ENCODE measurements at regions not wholly inside any gene's neighbourhood (a gene's known extent, or its start where the extent isn't known, plus 50 kb on each side); places are given as distances from the start of the nearest gene placed in this dataset.

DNA sequence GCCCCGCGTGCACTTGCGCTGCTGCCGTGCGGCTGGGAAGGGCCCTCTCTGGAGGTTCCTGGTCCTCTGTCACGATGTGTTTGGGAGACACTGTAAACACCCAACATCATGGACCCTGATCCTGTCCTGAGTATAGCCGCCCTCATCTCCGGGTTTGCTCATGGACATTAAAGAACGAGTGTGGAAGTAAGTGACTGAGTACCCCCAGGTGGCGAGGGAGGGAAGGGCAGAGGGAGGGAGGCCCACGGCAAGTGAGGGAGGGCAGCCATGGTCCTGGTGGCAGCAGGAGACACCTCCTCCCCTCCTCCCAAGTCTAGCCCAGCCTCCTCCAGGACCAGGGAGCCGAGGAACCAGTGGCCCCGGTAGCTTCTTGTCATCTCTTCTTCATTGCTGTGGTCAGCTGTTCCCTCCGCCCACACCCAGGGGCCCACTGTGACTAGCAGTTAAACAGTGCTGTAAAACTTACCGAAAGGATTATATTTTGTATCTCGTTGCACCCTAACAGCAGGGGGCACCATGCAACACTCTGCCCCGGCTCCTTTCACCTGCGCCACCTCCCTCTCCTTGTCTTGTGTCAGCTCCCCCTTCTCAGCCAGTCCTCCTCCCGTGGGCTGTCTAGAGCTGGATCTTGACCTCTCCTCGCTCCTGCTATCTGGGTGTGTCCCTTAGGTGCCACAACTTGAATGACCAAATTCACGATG lies 566.5 kb upstream of the B3GAT1 start:
- ChIA-PET POLR2A (no interaction called here), CTCF (no interaction called here)
- no peaks in the 10 kb centered on the region for H3K27me3 ChIP-seq (replicated peaks in 1 of 4; ENCODE audit: control extremely low read depth in 1 of 4, control insufficient read depth in 3 of 4, insufficient read depth in 4 of 4, low read length in 3 of 4)
- no peak for DNase-seq
- no peaks in the 10 kb centered on the region for H3K79me2 ChIP-seq (ENCODE audit: control insufficient read depth, insufficient read depth, low read length)
- H3K9ac ChIP-seq (ENCODE audit: low read length), result no peak overlapping the region
- no peak overlapping the region for H3K27ac ChIP-seq (ENCODE audit: low read length in 2 of 2)
- no peak for ATAC-seq (ENCODE audit: low read depth)
- 84% methylated on average over 17 of the region's 21 CpGs for WGBS (ENCODE audit: insufficient coverage)
- Mint-ChIP-seq H3K4me1 (no peaks in the 10 kb centered on the region), H3K4me3 (no peak overlapping the region), H3K27me3 (no peaks in the 10 kb centered on the region), H3K27ac (no peak overlapping the region), H3K9me3 (ENCODE audit: insufficient read depth) (peaks cover 2% of the 10 kb centered on the region)
- no peak for TF ChIP-seq EZH2 (IDR thresholded peaks at IDR 0.05; ENCODE audit: borderline replicate concordance, insufficient read depth, low read depth, low read length, poor library complexity, severe bottlenecking)
- TF ChIP-seq, protein P1, sequence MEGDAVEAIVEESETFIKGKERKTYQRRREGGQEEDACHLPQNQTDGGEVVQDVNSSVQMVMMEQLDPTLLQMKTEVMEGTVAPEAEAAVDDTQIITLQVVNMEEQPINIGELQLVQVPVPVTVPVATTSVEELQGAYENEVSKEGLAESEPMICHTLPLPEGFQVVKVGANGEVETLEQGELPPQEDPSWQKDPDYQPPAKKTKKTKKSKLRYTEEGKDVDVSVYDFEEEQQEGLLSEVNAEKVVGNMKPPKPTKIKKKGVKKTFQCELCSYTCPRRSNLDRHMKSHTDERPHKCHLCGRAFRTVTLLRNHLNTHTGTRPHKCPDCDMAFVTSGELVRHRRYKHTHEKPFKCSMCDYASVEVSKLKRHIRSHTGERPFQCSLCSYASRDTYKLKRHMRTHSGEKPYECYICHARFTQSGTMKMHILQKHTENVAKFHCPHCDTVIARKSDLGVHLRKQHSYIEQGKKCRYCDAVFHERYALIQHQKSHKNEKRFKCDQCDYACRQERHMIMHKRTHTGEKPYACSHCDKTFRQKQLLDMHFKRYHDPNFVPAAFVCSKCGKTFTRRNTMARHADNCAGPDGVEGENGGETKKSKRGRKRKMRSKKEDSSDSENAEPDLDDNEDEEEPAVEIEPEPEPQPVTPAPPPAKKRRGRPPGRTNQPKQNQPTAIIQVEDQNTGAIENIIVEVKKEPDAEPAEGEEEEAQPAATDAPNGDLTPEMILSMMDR (IDR thresholded peaks at IDR 0.05), result no peak
- peaks cover 0 to 8% (median 0%) of the 10 kb centered on the region in 3 donors for H3K9me3 ChIP-seq (ENCODE audit: control extremely low read depth in 1 of 3, control insufficient read depth in 2 of 3, insufficient read depth in 1 of 3, low read length in 2 of 3)
- H3K4me1 ChIP-seq (ENCODE audit: control insufficient read depth in 2 of 2, insufficient read depth in 2 of 2, low read length in 2 of 2), result no peaks in the 10 kb centered on the region
- no peaks in the 10 kb centered on the region for H4K20me1 ChIP-seq (ENCODE audit: control insufficient read depth, insufficient read depth, low read length, poor library complexity, severe bottlenecking)
- H3K4me3 ChIP-seq (ENCODE audit: control extremely low read depth in 1 of 5, extremely low read depth in 1 of 5, insufficient read depth in 1 of 5, low read depth in 2 of 5, low read length in 4 of 5), result no peak overlapping the region
- no peak overlapping the region for H3K4me2 ChIP-seq (replicated peaks; ENCODE audit: low read depth, low read length, poor library complexity, severe bottlenecking)
- no peaks in the 10 kb centered on the region for H3K36me3 ChIP-seq (replicated peaks in 1 of 2; ENCODE audit: control extremely low read depth in 1 of 2, control insufficient read depth in 1 of 2, extremely low read depth in 1 of 2, insufficient read depth in 2 of 2, low read length in 1 of 2)
- no peak overlapping the region for H2AFZ ChIP-seq (ENCODE audit: insufficient read depth, low read depth, low read length, poor library complexity, severe bottlenecking)
- intact Hi-C loops (cut with micrococcal nuclease), result no loop called here

DNA sequence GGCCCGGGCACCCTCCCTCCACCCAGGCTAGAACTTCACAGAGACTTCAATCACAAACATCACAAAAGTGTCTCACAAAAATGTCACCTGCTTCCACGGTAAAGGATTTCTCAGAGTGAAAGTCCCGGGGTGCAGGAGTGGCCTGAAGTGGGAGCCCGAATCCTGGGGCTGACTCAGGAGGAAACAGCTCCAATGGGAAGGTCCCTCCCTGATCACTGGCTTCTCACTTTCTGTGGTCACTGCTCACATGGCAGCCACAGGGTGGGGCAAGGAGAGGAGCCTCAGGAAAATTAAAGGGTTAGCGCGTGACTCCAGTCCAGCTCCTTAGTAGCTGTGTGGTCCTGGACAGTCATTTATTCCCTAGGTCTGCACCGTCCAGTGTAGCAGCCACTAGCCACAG lies 564.5 kb upstream of the B3GAT1 start:
- no peak overlapping the region for H3K27ac ChIP-seq (ENCODE audit: low read length in 2 of 2)
- H3K9ac ChIP-seq (ENCODE audit: low read length), result no peak overlapping the region
- no peak overlapping the region for H2AFZ ChIP-seq (ENCODE audit: insufficient read depth, low read depth, low read length, poor library complexity, severe bottlenecking)
- intact Hi-C loops (cut with micrococcal nuclease), result no loop called here
- Mint-ChIP-seq H3K27ac (no peak overlapping the region), H3K9me3 (ENCODE audit: insufficient read depth) (peaks cover 2% of the 10 kb centered on the region), H3K4me3 (no peak overlapping the region), H3K4me1 (no peaks in the 10 kb centered on the region), H3K27me3 (no peaks in the 10 kb centered on the region)
- DNase-seq (no peak), ATAC-seq (ENCODE audit: low read depth) (no peak)
- H3K4me2 ChIP-seq (replicated peaks; ENCODE audit: low read depth, low read length, poor library complexity, severe bottlenecking), result no peak overlapping the region
- no peak for TF ChIP-seq EZH2 (IDR thresholded peaks at IDR 0.05; ENCODE audit: borderline replicate concordance, insufficient read depth, low read depth, low read length, poor library complexity, severe bottlenecking)
- TF ChIP-seq, protein P1 (IDR thresholded peaks at IDR 0.05), result no peak
- no peaks in the 10 kb centered on the region for H3K36me3 ChIP-seq (replicated peaks in 1 of 2; ENCODE audit: control extremely low read depth in 1 of 2, control insufficient read depth in 1 of 2, extremely low read depth in 1 of 2, insufficient read depth in 2 of 2, low read length in 1 of 2)
- no peaks in the 10 kb centered on the region for H3K27me3 ChIP-seq (replicated peaks in 1 of 4; ENCODE audit: control extremely low read depth in 1 of 4, control insufficient read depth in 3 of 4, insufficient read depth in 4 of 4, low read length in 3 of 4)
- no peaks in the 10 kb centered on the region for H3K4me1 ChIP-seq (ENCODE audit: control insufficient read depth in 2 of 2, insufficient read depth in 2 of 2, low read length in 2 of 2)
- no peaks in the 10 kb centered on the region for H4K20me1 ChIP-seq (ENCODE audit: control insufficient read depth, insufficient read depth, low read length, poor library complexity, severe bottlenecking)
- WGBS (ENCODE audit: insufficient coverage), result 78% methylated on average over 7 of the region's 7 CpGs
- ChIA-PET CTCF (no interaction called here), POLR2A (no interaction called here)
- H3K79me2 ChIP-seq (ENCODE audit: control insufficient read depth, insufficient read depth, low read length), result no peaks in the 10 kb centered on the region
- H3K9me3 ChIP-seq (ENCODE audit: control extremely low read depth in 1 of 3, control insufficient read depth in 2 of 3, insufficient read depth in 1 of 3, low read length in 2 of 3), result peaks cover 0 to 8% (median 0%) of the 10 kb centered on the region in 3 donors
- no peak overlapping the region for H3K4me3 ChIP-seq (ENCODE audit: control extremely low read depth in 1 of 5, extremely low read depth in 1 of 5, insufficient read depth in 1 of 5, low read depth in 2 of 5, low read length in 4 of 5)
